ENCODE measurements at regions not wholly inside any gene's neighbourhood (a gene's known extent, or its start where the extent isn't known, plus 50 kb on each side); places are given as distances from the start of the nearest gene placed in this dataset.

DNA sequence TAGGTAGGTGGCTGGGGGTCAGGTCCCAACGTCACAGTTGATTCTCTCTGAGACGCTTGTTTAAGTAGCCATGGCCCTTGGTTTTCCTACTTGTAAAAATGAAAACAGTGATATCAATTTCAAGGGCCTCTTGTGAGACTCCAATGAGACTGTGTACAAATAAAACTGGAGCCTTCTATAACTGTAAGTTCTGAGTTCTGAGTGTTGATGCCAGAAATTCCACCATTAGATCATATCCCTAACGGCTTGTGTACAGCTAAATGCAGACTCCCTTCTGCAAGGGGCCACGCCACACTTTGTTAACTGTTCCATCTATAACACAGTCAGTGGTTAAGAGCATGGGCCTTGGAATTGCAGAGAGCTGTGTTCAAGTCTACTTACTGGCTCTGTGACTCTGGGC is 267.3 kb downstream of the TLE3 start:
- Histone ChIP-seq H3K27ac (no peak overlapping the region), H3K27me3 (no peaks in the 10 kb centered on the region), H3K36me3 (no peaks in the 10 kb centered on the region), H3K4me1 (no peaks in the 10 kb centered on the region), H3K4me3 (no peak overlapping the region), H3K9me3 (no peaks in the 10 kb centered on the region)
- TF ChIP-seq CTCF (IDR thresholded peaks at IDR 0.05) = no peak
- TF ChIP-seq POLR2A (IDR thresholded peaks at IDR 0.05) = no peak
- TF ChIP-seq POLR2AphosphoS5 (IDR thresholded peaks at IDR 0.05) = no peak
- DNase-seq (ENCODE audit: low spot score in 2 of 2) = no peak
- intact Hi-C loops (cut with DNase I; ENCODE audit: low total_unique reads) = no loop called here

DNA sequence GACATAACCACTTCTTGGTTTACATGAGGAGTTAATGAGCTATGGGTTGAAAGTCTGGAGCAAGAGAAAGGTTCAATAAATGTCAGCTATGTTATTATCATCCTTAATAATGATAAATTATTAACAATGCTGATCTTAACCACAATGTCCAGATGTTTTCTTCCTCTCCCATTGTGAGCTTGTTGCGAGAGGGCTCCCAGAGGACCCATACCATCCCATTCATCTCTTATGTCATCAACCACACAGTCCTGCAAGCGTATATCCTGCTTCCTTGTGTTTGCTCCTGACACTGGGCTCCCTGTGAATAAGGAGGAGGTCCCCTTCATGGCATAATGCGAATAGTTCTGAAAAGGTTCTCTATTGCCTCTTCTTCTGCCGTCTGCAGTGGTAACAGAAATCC is 266.8 kb downstream of the TLE3 start:
- no peaks in the 10 kb centered on the region for H3K4me1 ChIP-seq
- no peaks in the 10 kb centered on the region for H3K36me3 ChIP-seq
- intact Hi-C loops (cut with DNase I; ENCODE audit: low total_unique reads) = no loop called here
- no peaks in the 10 kb centered on the region for H3K27me3 ChIP-seq
- no peak for DNase-seq (ENCODE audit: low spot score in 2 of 2)
- no peaks in the 10 kb centered on the region for H3K9me3 ChIP-seq
- no peak overlapping the region for H3K4me3 ChIP-seq
- H3K27ac ChIP-seq = no peak overlapping the region
- TF ChIP-seq POLR2A (IDR thresholded peaks at IDR 0.05) (no peak), POLR2AphosphoS5 (IDR thresholded peaks at IDR 0.05) (no peak), CTCF (IDR thresholded peaks at IDR 0.05) (no peak)

DNA sequence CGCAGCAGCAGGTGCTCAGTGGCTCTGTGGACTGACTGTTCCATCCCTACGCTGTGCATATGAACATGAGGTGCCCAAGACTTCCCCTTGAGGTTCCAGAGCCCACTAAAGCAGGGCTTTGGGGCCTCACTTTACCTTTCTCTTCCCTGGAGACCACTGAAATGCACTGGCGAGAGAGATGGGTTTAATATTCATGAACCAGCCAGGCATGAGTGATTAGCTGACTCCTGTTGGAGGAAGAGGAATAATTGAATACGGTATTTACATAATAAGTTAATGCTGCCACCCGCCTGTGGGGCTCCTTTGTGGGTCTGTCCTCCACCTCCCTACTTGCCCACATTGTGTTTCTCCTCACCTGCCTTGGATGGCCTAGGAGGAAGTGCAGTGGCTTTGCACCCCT is 263.4 kb downstream of the TLE3 start:
- H3K27me3 ChIP-seq = no peaks in the 10 kb centered on the region
- no peak overlapping the region for H3K4me3 ChIP-seq
- intact Hi-C loops (cut with DNase I; ENCODE audit: low total_unique reads) = no loop called here
- no peaks in the 10 kb centered on the region for H3K4me1 ChIP-seq
- H3K27ac ChIP-seq = no peak overlapping the region
- H3K36me3 ChIP-seq = no peaks in the 10 kb centered on the region
- TF ChIP-seq CTCF (IDR thresholded peaks at IDR 0.05) (no peak), POLR2A (IDR thresholded peaks at IDR 0.05) (no peak), POLR2AphosphoS5 (IDR thresholded peaks at IDR 0.05) (no peak)
- H3K9me3 ChIP-seq = no peaks in the 10 kb centered on the region
- no peak for DNase-seq (ENCODE audit: low spot score in 2 of 2)

DNA sequence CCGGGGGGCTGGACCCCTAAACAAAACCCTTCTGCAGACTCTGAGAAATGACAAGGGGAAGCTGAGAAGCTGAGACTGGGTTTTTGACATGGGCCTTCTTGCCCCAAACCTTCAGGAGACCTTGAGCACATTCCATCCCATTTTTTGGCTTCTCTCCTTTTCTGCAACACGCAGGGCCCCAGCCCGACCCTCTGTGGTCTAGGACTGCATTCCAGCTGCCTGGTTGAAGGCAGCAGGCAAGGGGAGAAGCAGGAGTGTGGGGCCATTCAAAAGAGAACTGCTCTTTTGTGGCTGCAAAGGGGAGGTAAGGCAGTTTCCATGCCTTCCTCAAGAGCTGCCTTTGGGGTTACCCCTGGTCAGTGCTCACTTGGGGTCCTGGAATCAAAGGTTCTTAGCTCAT is 263.0 kb downstream of the TLE3 start:
- H3K36me3 ChIP-seq = no peaks in the 10 kb centered on the region
- H3K9me3 ChIP-seq = no peaks in the 10 kb centered on the region
- H3K4me1 ChIP-seq = no peaks in the 10 kb centered on the region
- TF ChIP-seq CTCF (IDR thresholded peaks at IDR 0.05) = no peak
- TF ChIP-seq POLR2A (IDR thresholded peaks at IDR 0.05) = no peak
- TF ChIP-seq POLR2AphosphoS5 (IDR thresholded peaks at IDR 0.05) = no peak
- intact Hi-C loops (cut with DNase I; ENCODE audit: low total_unique reads) = no loop called here
- no peak overlapping the region for H3K4me3 ChIP-seq
- no peak overlapping the region for H3K27ac ChIP-seq
- no peak for DNase-seq (ENCODE audit: low spot score in 2 of 2)
- no peaks in the 10 kb centered on the region for H3K27me3 ChIP-seq

GRCh38 chr15:69836048-69836447 is 261.7 kb downstream of the TLE3 start:
- intact Hi-C loops (cut with DNase I; ENCODE audit: low total_unique reads) = no loop called here
- Histone ChIP-seq H3K27me3 (no peaks in the 10 kb centered on the region), H3K4me1 (no peaks in the 10 kb centered on the region), H3K4me3 (no peak overlapping the region), H3K27ac (no peak overlapping the region), H3K9me3 (no peaks in the 10 kb centered on the region), H3K36me3 (no peaks in the 10 kb centered on the region)
- no peak for TF ChIP-seq POLR2AphosphoS5 (IDR thresholded peaks at IDR 0.05)
- no peak for TF ChIP-seq CTCF (IDR thresholded peaks at IDR 0.05)
- TF ChIP-seq POLR2A (IDR thresholded peaks at IDR 0.05) = no peak
- no peak for DNase-seq (ENCODE audit: low spot score in 2 of 2)
